Activated naive CD4-positive, alpha-beta T cell treated with anti-CD3 and anti-CD28 coated beads, Interleukin-2, amount 50 U/mL, for 72 hours (primary cell): ENCODE measurements at regions not wholly inside any gene's neighbourhood (a gene's known extent, or its start where the extent isn't known, plus 50 kb on each side); places are given as distances from the start of the nearest gene placed in this dataset.
"Not testable (repeated sequence)": the region's sequence is repeated elsewhere in the genome, so short reads cannot be mapped to it uniquely, and the experiment has no call there.

Experiments
- ATAC-seq, 2 donors: fragments of 150-1000 bp; cut with Tn5 transposase; 2 replicates each; pipeline ENCODE4 v1.10.0; 2021; ENCODE audit warnings: mild to moderate bottlenecking in 2 of 2, moderate library complexity in 2 of 2
- DNase-seq, 2 donors: peaks; one replicate each; pipeline ENCODE4 v3.0.0; 2021 to 2022; ENCODE audit warnings: low spot score in 2 of 2
- H3K27ac Mint-ChIP-seq, 2 donors: one replicate each; pipeline ENCODE4 v1.8.0; 2022; ENCODE audit warnings: mild to moderate bottlenecking in 2 of 2, mixed read lengths in 2 of 2
- H3K36me3 Mint-ChIP-seq, 2 donors: one replicate each; pipeline ENCODE4 v1.8.0; 2022; ENCODE audit warnings: mixed read lengths in 2 of 2
- H3K9me3 Mint-ChIP-seq, 2 donors: one replicate each; pipeline ENCODE4 v1.8.0; 2022; ENCODE audit warnings: mixed read lengths in 2 of 2

DNA sequence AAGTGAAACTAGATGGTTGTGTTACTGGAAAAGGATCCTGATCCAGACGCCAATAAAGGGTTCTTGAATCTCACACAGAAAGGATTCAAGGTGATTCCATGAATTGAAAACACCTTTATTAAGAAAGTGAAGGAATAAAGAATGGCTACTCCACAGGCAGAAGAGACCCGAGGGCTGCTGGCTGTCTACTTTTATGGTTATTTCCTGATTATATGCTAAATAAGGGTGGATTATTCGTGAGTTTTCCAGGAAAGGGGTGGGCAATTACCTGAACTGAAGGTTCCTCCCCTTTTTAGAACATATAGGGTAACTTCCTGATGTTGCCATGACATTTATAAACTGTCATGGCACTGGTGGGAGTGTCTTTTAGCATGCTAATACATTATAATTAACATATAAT is 50.9 kb upstream of the WARS2 start:
- DNase-seq: no peak
- H3K27ac Mint-ChIP-seq: no peak overlapping the region
- H3K36me3 Mint-ChIP-seq: peaks cover 38 to 42% of the 10 kb centered on the region in 2 donors
- no peak for ATAC-seq
- H3K9me3 Mint-ChIP-seq: peaks cover 4 to 5% of the 10 kb centered on the region in 2 donors

DNA sequence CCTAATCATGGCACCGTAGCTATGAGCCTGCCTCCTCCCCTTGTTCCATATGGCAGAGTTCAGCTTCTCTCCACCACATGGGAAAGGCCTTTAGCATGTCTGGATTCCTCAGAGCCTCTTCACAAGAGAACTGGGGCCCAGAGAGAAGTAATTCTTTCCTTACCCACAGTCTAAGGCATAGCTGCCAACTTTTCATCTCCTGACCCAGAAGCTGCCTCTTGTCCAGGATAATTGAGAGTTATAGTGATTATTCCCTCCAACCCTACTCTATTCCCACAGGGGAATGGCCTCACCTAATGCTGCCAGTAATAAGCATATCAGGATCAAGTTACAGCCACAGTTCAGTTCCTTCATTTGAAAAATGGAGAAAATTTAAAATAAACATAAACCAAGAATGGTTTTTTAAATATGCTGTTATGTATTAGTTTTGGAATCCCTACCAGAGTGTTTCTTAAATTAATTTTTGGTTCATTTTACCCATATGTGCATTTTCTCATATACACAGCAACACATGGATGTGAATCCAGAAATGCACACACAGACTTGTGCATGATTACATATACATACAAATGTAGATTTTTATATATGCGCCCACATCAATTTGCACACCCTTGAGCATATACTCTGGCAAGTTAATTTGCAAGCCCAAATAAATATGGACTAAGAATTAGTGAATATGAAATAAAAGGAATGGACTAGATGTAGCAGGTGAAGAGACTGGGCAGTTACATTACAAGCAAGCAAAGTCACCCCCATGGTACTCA is 63.9 kb upstream of the WARS2 start:
- Mint-ChIP-seq H3K9me3 (peaks cover 4 to 6% of the 10 kb centered on the region in 2 donors), H3K27ac (no peak overlapping the region), H3K36me3 (peaks cover 0 to 13% of the 10 kb centered on the region in 2 donors)
- DNase-seq (no peak), ATAC-seq (no peak)

- ATAC-seq (no peak), DNase-seq (no peak)
- Mint-ChIP-seq H3K36me3 (peaks cover 0 to 13% of the 10 kb centered on the region in 2 donors), H3K27ac (no peak overlapping the region), H3K9me3 (peaks cover 4 to 6% of the 10 kb centered on the region in 2 donors)
Observed at GRCh38 chr1:119204961-119205357, 64.5 kb upstream of the WARS2 start.

DNA sequence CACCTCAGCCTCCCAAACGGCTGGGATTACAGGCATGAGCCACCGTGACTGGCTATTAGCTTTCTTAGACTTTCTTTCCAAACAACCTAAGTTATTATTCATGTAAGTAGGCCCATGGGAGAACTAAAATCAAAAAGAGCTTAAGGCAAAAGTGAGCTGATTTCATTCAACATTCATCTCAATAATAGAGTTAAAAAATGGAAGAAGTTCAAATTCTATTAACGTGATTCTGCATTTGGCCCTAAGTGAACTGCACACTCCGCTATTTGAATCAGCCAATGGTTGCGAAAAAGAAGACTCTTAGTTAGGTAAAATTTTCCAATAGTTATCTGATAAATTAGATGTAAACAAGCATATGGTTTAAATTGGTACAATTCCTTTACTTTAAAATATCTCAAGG is 68.6 kb upstream of the WARS2 start:
- ATAC-seq: no peak
- Mint-ChIP-seq H3K27ac (no peak overlapping the region), H3K36me3 (peaks cover 13% of the 10 kb centered on the region in 2 donors), H3K9me3 (no peaks in the 10 kb centered on the region)
- no peak for DNase-seq

DNA sequence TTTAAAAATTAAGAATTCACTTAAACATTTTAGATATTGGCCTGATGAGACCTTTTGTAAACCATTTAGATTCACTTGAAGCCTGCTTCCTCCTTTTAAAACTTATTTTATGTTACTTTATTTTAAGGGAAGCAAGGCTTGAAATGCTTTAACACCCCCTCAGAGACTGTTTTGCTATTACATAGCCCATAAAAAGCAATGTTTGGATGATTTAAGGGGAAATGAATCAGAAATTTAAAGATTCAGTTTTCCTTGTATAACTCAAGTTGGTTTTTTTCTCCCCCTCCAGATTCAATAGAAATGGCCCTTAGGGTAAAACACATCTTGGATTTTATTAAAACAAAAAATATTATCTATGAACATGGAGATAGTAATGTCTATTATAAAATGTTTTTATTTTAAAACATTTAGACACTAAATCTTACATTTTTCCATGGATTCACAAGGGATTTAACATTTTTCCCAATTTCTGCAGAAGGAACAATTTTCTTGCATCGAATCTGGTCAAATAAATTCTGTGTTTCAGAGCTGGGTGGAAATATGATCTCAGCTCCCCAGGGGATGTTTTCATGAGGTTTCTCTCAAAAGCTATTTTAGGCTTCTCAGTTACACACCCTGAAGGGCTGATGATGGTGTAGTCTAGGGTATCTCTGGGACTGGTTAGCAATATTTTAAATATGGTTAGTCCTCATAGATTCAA is 69.3 kb upstream of the WARS2 start:
- Mint-ChIP-seq H3K9me3 (no peaks in the 10 kb centered on the region), H3K27ac (no peak overlapping the region), H3K36me3 (peaks cover 13 to 20% of the 10 kb centered on the region in 2 donors)
- DNase-seq: no peak
- ATAC-seq: no peak

- Mint-ChIP-seq H3K9me3 (no peaks in the 10 kb centered on the region), H3K27ac (no peak overlapping the region), H3K36me3 (peaks cover 13 to 20% of the 10 kb centered on the region in 2 donors)
- DNase-seq (no peak), ATAC-seq (no peak)
Observed at GRCh38 chr1:119210296-119210649, 69.8 kb upstream of the WARS2 start.

GRCh38 chr1:119213213-119213612 is 72.8 kb upstream of the WARS2 start:
- H3K27ac Mint-ChIP-seq, ATAC-seq, DNase-seq, H3K9me3 Mint-ChIP-seq: not testable (repeated sequence)
- peaks cover 6 to 21% of the 10 kb centered on the region in 2 donors for H3K36me3 Mint-ChIP-seq

DNA sequence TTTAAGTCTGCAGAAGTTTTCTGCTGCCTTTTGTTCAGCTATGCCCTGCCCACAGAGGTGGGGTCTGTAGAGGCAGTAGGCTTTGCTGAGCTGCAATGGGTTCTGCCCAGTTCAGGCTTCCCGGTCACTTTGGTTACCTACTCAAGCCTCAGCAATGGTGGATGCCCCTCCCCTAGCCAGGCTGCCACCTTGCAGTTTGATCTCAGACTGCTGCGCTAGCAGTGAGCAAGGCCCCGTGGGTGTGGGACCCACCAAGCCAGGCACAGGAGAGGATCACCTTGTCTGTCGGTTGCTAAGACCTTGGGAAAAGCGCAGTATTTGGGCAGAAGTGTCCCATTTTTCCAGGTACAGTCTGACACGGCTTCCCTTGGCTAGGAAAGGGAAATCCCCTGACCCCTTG is 74.5 kb upstream of the WARS2 start:
- peaks cover 0 to 31% of the 10 kb centered on the region in 2 donors for H3K36me3 Mint-ChIP-seq
- not testable (repeated sequence) for ATAC-seq, H3K27ac Mint-ChIP-seq, H3K9me3 Mint-ChIP-seq, DNase-seq

GRCh38 chr1:119217309-119217828 is 76.9 kb upstream of the WARS2 start:
- DNase-seq (no peak), ATAC-seq (no peak)
- Mint-ChIP-seq H3K9me3 (no peaks in the 10 kb centered on the region), H3K27ac (peak overlapping the region in 1 of 2 donors; percentile 27), H3K36me3 (peaks cover 0 to 21% of the 10 kb centered on the region in 2 donors)

- DNase-seq: no peak
- Mint-ChIP-seq H3K27ac (no peak overlapping the region), H3K36me3 (peaks cover 0 to 12% of the 10 kb centered on the region in 2 donors), H3K9me3 (no peaks in the 10 kb centered on the region)
- ATAC-seq: no peak
Observed at GRCh38 chr1:119219711-119220110, 79.3 kb upstream of the WARS2 start.

GRCh38 chr1:119220991-119221390 is 80.5 kb upstream of the WARS2 start:
- Mint-ChIP-seq H3K9me3 (no peaks in the 10 kb centered on the region), H3K36me3 (peaks cover 0 to 11% of the 10 kb centered on the region in 2 donors), H3K27ac (no peak overlapping the region)
- DNase-seq: no peak
- ATAC-seq: no peak

DNA sequence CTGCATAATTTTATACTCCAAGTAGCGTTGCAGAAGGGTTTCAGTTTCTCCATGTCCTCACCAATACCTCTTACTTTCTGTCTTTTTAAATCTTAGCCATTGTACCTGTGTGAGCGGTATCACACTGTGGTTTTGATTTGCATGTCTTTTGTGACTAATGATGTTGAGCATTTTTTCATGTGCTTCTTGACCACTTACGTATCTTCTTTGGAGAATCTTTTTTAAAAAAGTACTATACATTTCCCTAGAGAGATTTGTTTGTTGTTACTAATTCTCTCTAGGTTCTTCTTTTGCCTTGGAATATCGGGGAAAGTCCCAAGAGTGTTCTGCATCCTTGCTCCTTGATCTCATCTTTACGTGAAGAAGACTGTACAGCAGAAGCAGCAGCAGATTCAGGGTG is 81.8 kb upstream of the WARS2 start:
- DNase-seq (no peak), ATAC-seq (no peak)
- no peak overlapping the region for H3K27ac Mint-ChIP-seq
- H3K36me3 Mint-ChIP-seq: peaks cover 0 to 11% of the 10 kb centered on the region in 2 donors
- H3K9me3 Mint-ChIP-seq: no peaks in the 10 kb centered on the region

DNA sequence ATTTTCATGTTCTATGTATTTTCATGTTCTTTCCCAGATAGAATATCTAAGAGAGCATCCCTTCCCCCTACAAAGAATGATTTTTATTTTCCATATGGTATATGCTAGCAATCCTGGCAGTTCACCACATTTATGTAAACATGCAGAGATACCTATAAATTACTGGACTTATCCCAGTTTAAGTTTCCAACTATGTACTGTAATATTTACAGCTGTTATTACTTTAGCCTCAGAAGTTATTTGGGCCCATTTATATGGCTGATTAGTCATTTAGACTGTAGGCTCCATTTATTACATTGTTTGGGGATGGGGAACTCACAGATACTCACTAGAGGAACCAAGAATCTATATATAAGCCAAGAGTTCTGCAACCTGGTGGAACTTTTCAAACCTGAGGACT is 84.8 kb upstream of the WARS2 start:
- Mint-ChIP-seq H3K36me3 (no peaks in the 10 kb centered on the region), H3K9me3 (no peaks in the 10 kb centered on the region), H3K27ac (no peak overlapping the region)
- ATAC-seq (no peak), DNase-seq (no peak)

DNA sequence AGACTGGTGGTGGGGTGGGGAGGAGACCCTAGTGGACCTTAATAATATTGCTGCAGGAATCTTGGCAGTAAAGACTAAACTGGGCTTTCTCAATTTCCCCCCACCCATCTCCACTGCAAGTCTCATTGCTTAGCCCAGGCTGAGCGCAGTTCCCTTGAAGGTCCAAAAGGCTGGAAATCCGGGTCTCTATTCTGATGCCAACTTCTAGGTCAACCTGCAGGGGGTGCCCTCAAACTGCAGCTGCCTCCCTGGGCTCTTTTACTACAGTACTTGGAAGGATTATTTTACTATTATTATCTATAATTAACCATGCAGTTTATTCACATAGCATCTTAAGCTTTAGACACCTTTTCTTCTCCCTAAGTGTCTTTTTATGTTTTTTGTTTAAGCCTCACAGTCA is 85.4 kb upstream of the WARS2 start:
- DNase-seq (no peak), ATAC-seq (no peak)
- no peaks in the 10 kb centered on the region for H3K36me3 Mint-ChIP-seq
- H3K27ac Mint-ChIP-seq: no peak overlapping the region
- H3K9me3 Mint-ChIP-seq: no peaks in the 10 kb centered on the region

- no peak for ATAC-seq
- DNase-seq: no peak
- Mint-ChIP-seq H3K9me3 (no peaks in the 10 kb centered on the region), H3K36me3 (no peaks in the 10 kb centered on the region), H3K27ac (no peak overlapping the region)
Observed at GRCh38 chr1:119226321-119226720, 85.9 kb upstream of the WARS2 start.

DNA sequence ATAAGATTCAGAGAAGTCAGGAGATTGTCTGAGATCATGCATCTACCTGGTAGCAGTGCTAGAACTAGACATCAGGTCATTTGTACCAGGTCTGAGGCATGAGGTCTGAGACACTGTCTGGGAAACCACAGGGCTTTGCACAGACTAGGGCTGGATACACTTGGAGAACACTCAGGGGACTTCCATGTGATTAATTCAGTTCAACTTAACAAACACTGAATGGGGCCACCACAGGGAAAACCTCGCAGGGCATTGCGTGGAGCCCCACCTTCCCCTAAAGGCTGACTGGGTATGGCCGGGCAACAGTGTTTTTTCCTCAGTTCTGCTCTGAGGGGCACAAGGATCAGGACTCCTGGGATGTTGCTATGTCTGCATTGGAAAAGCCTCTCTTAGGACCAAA is 86.5 kb upstream of the WARS2 start:
- no peak overlapping the region for H3K27ac Mint-ChIP-seq
- no peaks in the 10 kb centered on the region for H3K36me3 Mint-ChIP-seq
- no peak for DNase-seq
- no peak for ATAC-seq
- no peaks in the 10 kb centered on the region for H3K9me3 Mint-ChIP-seq

- H3K27ac Mint-ChIP-seq: no peak overlapping the region
- no peak for DNase-seq
- H3K36me3 Mint-ChIP-seq: no peaks in the 10 kb centered on the region
- H3K9me3 Mint-ChIP-seq: no peaks in the 10 kb centered on the region
- no peak for ATAC-seq
Observed at GRCh38 chr1:119227456-119227855, 87.0 kb upstream of the WARS2 start.
